ENCODE measurements at regions not wholly inside any gene's neighbourhood (a gene's known extent, or its start where the extent isn't known, plus 50 kb on each side); places are given as distances from the start of the nearest gene placed in this dataset.

DNA sequence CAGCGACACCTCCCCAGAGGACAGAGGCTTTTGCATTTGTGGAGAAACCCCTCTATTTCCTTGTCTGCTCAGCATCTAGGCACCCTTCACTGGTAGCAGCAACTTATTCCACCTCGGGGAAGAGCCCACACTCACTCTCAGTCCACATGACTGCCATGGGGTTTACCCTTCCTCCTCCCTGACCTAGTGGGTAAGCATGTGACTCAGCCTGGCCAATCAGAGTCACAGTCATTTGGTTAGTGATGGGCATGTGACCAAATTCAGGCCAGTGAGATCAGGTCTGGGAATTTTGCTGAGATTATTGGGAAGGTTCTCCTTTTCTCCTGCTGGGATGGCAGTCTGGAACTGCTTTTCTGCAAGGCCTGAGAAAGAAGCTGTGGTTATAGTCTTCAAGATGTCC lies 145.7 kb upstream of the PHACTR3 start:
- in situ Hi-C loops (cut with HindIII; ENCODE audit: low sequenced_read_pairs), result no loop called here

DNA sequence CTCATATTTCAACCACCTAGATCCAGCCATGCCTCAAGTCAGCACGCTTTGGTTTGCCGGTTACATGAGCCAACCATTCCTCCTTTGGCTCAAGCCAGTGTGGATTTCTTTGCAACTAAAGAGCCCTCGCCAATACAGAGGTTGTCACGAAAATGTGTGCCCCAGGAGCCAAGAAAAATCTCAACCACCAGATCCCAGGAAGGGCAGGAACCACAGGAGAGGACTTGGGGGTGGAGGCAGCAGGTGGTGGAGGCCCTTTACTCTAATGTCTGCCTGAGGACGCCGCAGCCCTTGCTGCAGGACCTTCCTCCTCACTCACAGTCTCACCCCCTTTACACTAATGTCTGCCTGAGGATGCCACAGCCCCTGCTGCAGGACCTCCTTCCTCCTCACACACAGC lies 144.8 kb upstream of the PHACTR3 start:
- in situ Hi-C loops (cut with HindIII; ENCODE audit: low sequenced_read_pairs), result no loop called here

- in situ Hi-C loops (cut with HindIII; ENCODE audit: low sequenced_read_pairs), result no loop called here
Observed at GRCh38 chr20:59460352-59460751, 144.0 kb upstream of the PHACTR3 start.

DNA sequence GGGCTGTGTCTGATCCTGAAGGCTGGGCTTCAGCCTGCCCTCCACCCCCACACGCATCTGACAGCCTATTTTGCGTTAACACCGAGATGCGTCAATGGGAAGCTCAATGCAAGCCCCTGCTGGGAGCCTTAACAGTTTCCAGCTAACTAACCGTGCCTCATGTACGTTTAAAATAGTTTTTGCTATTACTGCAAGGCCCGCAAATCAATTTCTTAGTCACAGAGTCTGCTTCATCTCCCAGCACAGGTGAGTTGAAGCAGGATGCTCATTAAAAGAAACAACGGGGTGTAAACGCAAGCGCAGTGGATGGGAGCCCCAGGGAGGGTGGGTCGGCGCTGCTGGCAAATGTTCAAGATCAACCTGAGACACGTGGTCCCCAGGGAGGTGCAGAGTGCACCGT lies 142.8 kb upstream of the PHACTR3 start:
- in situ Hi-C loops (cut with HindIII; ENCODE audit: low sequenced_read_pairs), result no loop called here

GRCh38 chr20:59462249-59462648 lies 142.1 kb upstream of the PHACTR3 start:
- in situ Hi-C loops (cut with HindIII; ENCODE audit: low sequenced_read_pairs), result no loop called here

DNA sequence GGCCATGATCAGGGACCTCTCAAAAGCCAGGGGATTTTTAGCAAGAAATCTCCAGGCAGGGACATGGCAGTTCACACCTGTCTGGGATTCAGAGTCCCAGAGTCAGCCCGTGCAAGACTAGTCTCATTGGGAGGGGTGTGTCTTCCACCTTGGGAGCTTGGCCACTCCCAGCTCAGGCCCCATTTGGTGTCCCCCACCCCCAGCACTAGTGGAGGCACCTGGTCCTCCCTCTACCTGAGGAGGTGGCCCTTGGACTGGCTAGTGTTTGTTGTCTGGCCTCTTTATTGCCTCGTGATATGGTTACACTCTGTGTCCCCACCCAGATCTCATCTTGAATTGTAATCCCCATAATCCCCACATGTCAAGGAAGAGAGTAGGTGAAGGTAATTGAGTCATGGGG lies 140.8 kb upstream of the PHACTR3 start:
- in situ Hi-C loops (cut with HindIII; ENCODE audit: low sequenced_read_pairs), result no loop called here

- in situ Hi-C loops (cut with HindIII; ENCODE audit: low sequenced_read_pairs), result no loop called here
Observed at GRCh38 chr20:59466107-59466815, 138.1 kb upstream of the PHACTR3 start.

DNA sequence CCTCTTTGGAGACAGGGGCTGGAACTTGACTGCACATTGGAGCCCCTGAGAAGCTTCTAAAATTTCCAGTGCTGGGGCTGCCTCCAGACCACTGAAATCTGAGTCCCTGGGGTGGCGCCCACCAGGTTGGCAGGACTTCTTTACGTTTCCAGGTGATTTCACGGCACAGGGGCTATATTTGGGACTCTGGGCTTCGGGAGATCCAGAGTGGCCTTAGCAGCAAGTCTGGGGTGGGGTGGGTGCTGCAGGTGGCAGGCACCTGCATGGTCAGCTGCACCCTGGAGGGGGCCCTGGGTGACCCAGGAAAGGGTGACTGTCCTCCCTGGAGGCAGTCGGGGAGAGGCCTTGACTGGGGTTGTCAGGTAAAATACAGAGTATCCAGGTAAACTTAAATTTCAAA lies 135.5 kb upstream of the PHACTR3 start:
- in situ Hi-C loops (cut with HindIII; ENCODE audit: low sequenced_read_pairs), result no loop called here

DNA sequence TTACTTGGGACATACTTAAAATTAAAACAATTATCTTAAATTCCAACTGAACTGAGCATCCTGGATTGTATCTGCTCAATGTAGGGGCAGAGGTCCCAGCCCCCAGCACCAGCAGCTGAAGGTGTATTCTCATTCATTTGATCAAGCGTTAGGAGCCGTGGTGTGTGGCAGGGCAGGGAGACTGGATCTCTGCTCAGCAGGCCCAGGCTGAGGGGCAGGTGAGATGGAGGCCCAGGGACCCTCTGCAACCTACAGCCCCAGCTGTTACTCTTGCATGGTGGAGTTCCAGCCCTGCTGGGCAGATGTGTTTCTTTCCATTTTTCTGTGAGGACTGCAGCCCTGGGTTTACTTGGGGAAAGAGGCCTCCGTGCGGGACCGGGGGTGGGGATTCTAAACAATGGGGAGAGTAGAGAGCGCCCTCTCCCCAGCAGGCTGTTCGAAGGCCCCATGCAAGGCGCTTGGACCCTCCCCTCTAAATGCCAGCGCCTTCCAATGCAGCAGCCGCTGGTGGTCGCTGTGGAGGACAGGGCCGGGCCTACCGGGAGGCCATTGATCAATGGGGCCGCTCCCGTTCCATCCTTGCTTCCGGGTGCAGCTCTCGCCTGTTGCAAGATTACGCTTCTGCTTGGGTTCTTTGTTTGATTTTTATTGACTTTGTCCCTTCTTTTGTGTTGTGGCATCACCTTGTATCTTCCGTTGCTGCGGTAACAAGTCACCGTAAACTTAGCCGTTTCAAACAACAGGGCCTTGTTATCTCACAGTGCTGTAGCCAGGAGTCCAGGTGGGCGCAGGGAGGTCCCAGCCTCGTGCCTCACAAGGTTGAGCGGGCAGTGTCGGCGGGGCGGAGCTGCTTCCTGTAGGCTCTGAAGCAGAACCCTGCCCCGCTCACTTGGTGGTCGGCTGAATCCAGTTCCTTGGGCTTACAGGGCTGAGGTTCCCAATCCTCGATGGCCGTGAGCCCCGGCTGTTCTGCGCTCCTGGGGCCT lies 134.8 kb upstream of the PHACTR3 start:
- in situ Hi-C loops (cut with HindIII; ENCODE audit: low sequenced_read_pairs), result no loop called here

GRCh38 chr20:59470521-59470920 lies 133.8 kb upstream of the PHACTR3 start:
- in situ Hi-C loops (cut with HindIII; ENCODE audit: low sequenced_read_pairs), result no loop called here

- in situ Hi-C loops (cut with HindIII; ENCODE audit: low sequenced_read_pairs), result no loop called here
Observed at GRCh38 chr20:59471653-59472421, 132.5 kb upstream of the PHACTR3 start.

- in situ Hi-C loops (cut with HindIII; ENCODE audit: low sequenced_read_pairs), result no loop called here
Observed at GRCh38 chr20:59473742-59474141, 130.6 kb upstream of the PHACTR3 start.

GRCh38 chr20:59481067-59481466 lies 123.3 kb upstream of the PHACTR3 start:
- in situ Hi-C loops (cut with HindIII; ENCODE audit: low sequenced_read_pairs), result no loop called here

- in situ Hi-C loops (cut with HindIII; ENCODE audit: low sequenced_read_pairs), result no loop called here
Observed at GRCh38 chr20:59481477-59482018, 122.8 kb upstream of the PHACTR3 start.

GRCh38 chr20:59482351-59483187 lies 121.8 kb upstream of the PHACTR3 start:
- in situ Hi-C loops (cut with HindIII; ENCODE audit: low sequenced_read_pairs), result no loop called here

- in situ Hi-C loops (cut with HindIII; ENCODE audit: low sequenced_read_pairs), result no loop called here
Observed at GRCh38 chr20:59483481-59483880, 120.9 kb upstream of the PHACTR3 start.

GRCh38 chr20:59484228-59484627 lies 120.1 kb upstream of the PHACTR3 start:
- in situ Hi-C loops (cut with HindIII; ENCODE audit: low sequenced_read_pairs), result no loop called here

- in situ Hi-C loops (cut with HindIII; ENCODE audit: low sequenced_read_pairs), result loop anchor here (5.0 kb wide), 1 partner anchor 74 kb away; no protein-coding TSS in a partner anchor
Observed at GRCh38 chr20:59485576-59486454, 118.5 kb upstream of the PHACTR3 start.

DNA sequence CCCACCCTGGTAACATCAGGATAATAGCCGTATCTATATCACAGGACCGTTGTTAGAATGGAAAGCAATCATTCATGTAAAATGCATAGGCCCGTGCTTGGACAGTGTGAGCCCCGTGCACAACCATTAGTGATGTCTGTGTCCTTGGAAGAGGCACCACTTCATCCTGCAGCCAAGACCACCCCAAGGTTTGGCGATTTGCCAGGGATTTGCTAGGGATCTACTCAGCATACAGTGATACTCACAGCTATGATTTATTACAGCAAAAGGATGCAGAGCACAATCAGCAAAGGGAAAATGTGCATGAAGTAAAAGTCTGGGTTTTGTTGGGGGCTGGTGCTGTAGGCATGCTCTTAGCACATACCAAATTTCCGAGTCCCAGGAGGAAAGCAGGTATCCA lies 115.9 kb upstream of the PHACTR3 start:
- in situ Hi-C loops (cut with HindIII; ENCODE audit: low sequenced_read_pairs), result loop anchor here (5.0 kb wide), 1 partner anchor 76 kb away; no protein-coding TSS in a partner anchor
